ENCODE measurements at regions not wholly inside any gene's neighbourhood (a gene's known extent, or its start where the extent isn't known, plus 50 kb on each side); places are given as distances from the start of the nearest gene placed in this dataset.
A peak's percentile ranks its signal among the peaks of the same experiment; 100 is the strongest.

- in situ Hi-C loops (cut with MboI) = no loop called here
- Histone ChIP-seq H3K79me2 (ENCODE audit: insufficient read depth) (no peaks in the 10 kb centered on the region), H3K9me3 (ENCODE audit: low read depth) (no peaks in the 10 kb centered on the region), H3F3A (ENCODE audit: insufficient read depth) (peaks cover 73% of the 10 kb centered on the region), H3K27ac (peak overlapping the region; percentile 85), H3K9ac (peak overlapping the region; percentile 51), H4K20me1 (ENCODE audit: insufficient read depth) (no peaks in the 10 kb centered on the region), H3K4me3 (no peak overlapping the region), H2AFZ (no peak overlapping the region), H3K4me1 (ENCODE audit: insufficient read depth) (peaks cover 52% of the 10 kb centered on the region), H3K36me3 (ENCODE audit: low read depth) (no peaks in the 10 kb centered on the region), H3K27me3 (replicated peaks; ENCODE audit: insufficient read depth) (no peaks in the 10 kb centered on the region), H3K4me2 (ENCODE audit: unreplicated experiment) (peak overlapping the region; percentile 13), H3K9me2 (ENCODE audit: insufficient read depth) (no peaks in the 10 kb centered on the region)
- peak; percentile 85 for DNase-seq
- no peak for TF ChIP-seq EZH2 (IDR thresholded peaks at IDR 0.05; ENCODE audit: insufficient read depth, poor library complexity, severe bottlenecking)
- no peak for TF ChIP-seq EZH2phosphoT487 (IDR thresholded peaks at IDR 0.05; ENCODE audit: insufficient read depth, low read depth)
- WGBS, 2 experiments (ENCODE audit: low coverage in 1 of 2, low lambda C conversion rate in 2 of 2, missing lambda C conversion rate in 2 of 2) = 13 to 17% methylated on average over 5 of the region's 5 CpGs
Observed at GRCh38 chr15:38895326-38896255, 331.0 kb upstream of the RASGRP1 start.

- Histone ChIP-seq H3K9me3 (ENCODE audit: low read depth) (no peaks in the 10 kb centered on the region), H3K9ac (no peak overlapping the region), H3K4me3 (no peak overlapping the region), H4K20me1 (ENCODE audit: insufficient read depth) (no peaks in the 10 kb centered on the region), H3K27ac (peak overlapping the region; percentile 85), H3F3A (ENCODE audit: insufficient read depth) (peaks cover 62% of the 10 kb centered on the region), H3K36me3 (ENCODE audit: low read depth) (no peaks in the 10 kb centered on the region), H3K79me2 (ENCODE audit: insufficient read depth) (no peaks in the 10 kb centered on the region), H3K27me3 (replicated peaks; ENCODE audit: insufficient read depth) (no peaks in the 10 kb centered on the region), H3K4me2 (ENCODE audit: unreplicated experiment) (peak overlapping the region; percentile 6), H3K4me1 (ENCODE audit: insufficient read depth) (peaks cover 52% of the 10 kb centered on the region), H2AFZ (no peak overlapping the region), H3K9me2 (ENCODE audit: insufficient read depth) (no peaks in the 10 kb centered on the region)
- in situ Hi-C loops (cut with MboI) = no loop called here
- no peak for DNase-seq
- no peak for TF ChIP-seq EZH2phosphoT487 (IDR thresholded peaks at IDR 0.05; ENCODE audit: insufficient read depth, low read depth)
- no peak for TF ChIP-seq EZH2 (IDR thresholded peaks at IDR 0.05; ENCODE audit: insufficient read depth, poor library complexity, severe bottlenecking)
- WGBS, 2 experiments (ENCODE audit: low coverage in 1 of 2, low lambda C conversion rate in 2 of 2, missing lambda C conversion rate in 2 of 2) = 97 to 100% methylated on average over 1 of the region's 1 CpG
Observed at GRCh38 chr15:38896647-38897046, 332.0 kb upstream of the RASGRP1 start.

GRCh38 chr15:38897551-38897950, 332.9 kb upstream of the RASGRP1 start:
- peaks cover 52% of the 10 kb centered on the region for H3K4me1 ChIP-seq (ENCODE audit: insufficient read depth)
- H3K4me3 ChIP-seq = no peak overlapping the region
- no peaks in the 10 kb centered on the region for H3K36me3 ChIP-seq (ENCODE audit: low read depth)
- H3K4me2 ChIP-seq (ENCODE audit: unreplicated experiment) = no peak overlapping the region
- WGBS, 2 experiments (ENCODE audit: low coverage in 1 of 2, low lambda C conversion rate in 2 of 2, missing lambda C conversion rate in 2 of 2) = 92 to 100% methylated on average over 1 of the region's 1 CpG
- no peaks in the 10 kb centered on the region for H3K9me3 ChIP-seq (ENCODE audit: low read depth)
- no peak overlapping the region for H3K9ac ChIP-seq
- H3F3A ChIP-seq (ENCODE audit: insufficient read depth) = peaks cover 53% of the 10 kb centered on the region
- no peak for DNase-seq
- no peaks in the 10 kb centered on the region for H3K27me3 ChIP-seq (replicated peaks; ENCODE audit: insufficient read depth)
- no peaks in the 10 kb centered on the region for H3K79me2 ChIP-seq (ENCODE audit: insufficient read depth)
- no peaks in the 10 kb centered on the region for H4K20me1 ChIP-seq (ENCODE audit: insufficient read depth)
- no peaks in the 10 kb centered on the region for H3K9me2 ChIP-seq (ENCODE audit: insufficient read depth)
- no peak overlapping the region for H3K27ac ChIP-seq
- TF ChIP-seq EZH2phosphoT487 (IDR thresholded peaks at IDR 0.05; ENCODE audit: insufficient read depth, low read depth) = no peak
- TF ChIP-seq EZH2 (IDR thresholded peaks at IDR 0.05; ENCODE audit: insufficient read depth, poor library complexity, severe bottlenecking) = no peak
- H2AFZ ChIP-seq = no peak overlapping the region
- in situ Hi-C loops (cut with MboI) = no loop called here

- DNase-seq = no peak
- Histone ChIP-seq H3K79me2 (ENCODE audit: insufficient read depth) (no peaks in the 10 kb centered on the region), H3K27ac (no peak overlapping the region), H4K20me1 (ENCODE audit: insufficient read depth) (no peaks in the 10 kb centered on the region), H3F3A (ENCODE audit: insufficient read depth) (peaks cover 46% of the 10 kb centered on the region), H3K27me3 (replicated peaks; ENCODE audit: insufficient read depth) (no peaks in the 10 kb centered on the region), H3K4me2 (ENCODE audit: unreplicated experiment) (no peak overlapping the region), H3K4me3 (no peak overlapping the region), H3K9me2 (ENCODE audit: insufficient read depth) (no peaks in the 10 kb centered on the region), H3K4me1 (ENCODE audit: insufficient read depth) (peaks cover 46% of the 10 kb centered on the region), H3K36me3 (ENCODE audit: low read depth) (no peaks in the 10 kb centered on the region), H3K9me3 (ENCODE audit: low read depth) (no peaks in the 10 kb centered on the region), H3K9ac (no peak overlapping the region), H2AFZ (no peak overlapping the region)
- 76 to 77% methylated on average over 1 of the region's 1 CpG for whole genome bisulfite sequencing, 2 experiments (ENCODE audit: low coverage in 1 of 2, low lambda C conversion rate in 2 of 2, missing lambda C conversion rate in 2 of 2)
- TF ChIP-seq EZH2phosphoT487 (IDR thresholded peaks at IDR 0.05; ENCODE audit: insufficient read depth, low read depth) (no peak), EZH2 (IDR thresholded peaks at IDR 0.05; ENCODE audit: insufficient read depth, poor library complexity, severe bottlenecking) (no peak)
- in situ Hi-C loops (cut with MboI) = no loop called here
Observed at GRCh38 chr15:38898236-38898635, 333.6 kb upstream of the RASGRP1 start.
